ENCODE measurements at regions not wholly inside any gene's neighbourhood (a gene's known extent, or its start where the extent isn't known, plus 50 kb on each side); places are given as distances from the start of the nearest gene placed in this dataset.
A peak's percentile ranks its signal among the peaks of the same experiment; 100 is the strongest.

- DNase-seq (ENCODE audit: low spot score): no peak
- TF ChIP-seq, protein P1, sequence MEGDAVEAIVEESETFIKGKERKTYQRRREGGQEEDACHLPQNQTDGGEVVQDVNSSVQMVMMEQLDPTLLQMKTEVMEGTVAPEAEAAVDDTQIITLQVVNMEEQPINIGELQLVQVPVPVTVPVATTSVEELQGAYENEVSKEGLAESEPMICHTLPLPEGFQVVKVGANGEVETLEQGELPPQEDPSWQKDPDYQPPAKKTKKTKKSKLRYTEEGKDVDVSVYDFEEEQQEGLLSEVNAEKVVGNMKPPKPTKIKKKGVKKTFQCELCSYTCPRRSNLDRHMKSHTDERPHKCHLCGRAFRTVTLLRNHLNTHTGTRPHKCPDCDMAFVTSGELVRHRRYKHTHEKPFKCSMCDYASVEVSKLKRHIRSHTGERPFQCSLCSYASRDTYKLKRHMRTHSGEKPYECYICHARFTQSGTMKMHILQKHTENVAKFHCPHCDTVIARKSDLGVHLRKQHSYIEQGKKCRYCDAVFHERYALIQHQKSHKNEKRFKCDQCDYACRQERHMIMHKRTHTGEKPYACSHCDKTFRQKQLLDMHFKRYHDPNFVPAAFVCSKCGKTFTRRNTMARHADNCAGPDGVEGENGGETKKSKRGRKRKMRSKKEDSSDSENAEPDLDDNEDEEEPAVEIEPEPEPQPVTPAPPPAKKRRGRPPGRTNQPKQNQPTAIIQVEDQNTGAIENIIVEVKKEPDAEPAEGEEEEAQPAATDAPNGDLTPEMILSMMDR (IDR thresholded peaks at IDR 0.05): no peak
- no peak for ATAC-seq (ENCODE audit: low FRiP score)
These were observed 139.0 kb upstream of the NGF start for GRCh38 chr1:115477071-115477470.

GRCh38 chr1:115476616-115477015 is 138.6 kb upstream of the NGF start:
- no peak for DNase-seq (ENCODE audit: low spot score)
- TF ChIP-seq, protein P1 (IDR thresholded peaks at IDR 0.05): no peak
- ATAC-seq (ENCODE audit: low FRiP score): no peak

GRCh38 chr1:115475901-115476300 is 137.9 kb upstream of the NGF start:
- TF ChIP-seq, protein P1 (IDR thresholded peaks at IDR 0.05): no peak
- ATAC-seq (ENCODE audit: low FRiP score): no peak
- no peak for DNase-seq (ENCODE audit: low spot score)

DNA sequence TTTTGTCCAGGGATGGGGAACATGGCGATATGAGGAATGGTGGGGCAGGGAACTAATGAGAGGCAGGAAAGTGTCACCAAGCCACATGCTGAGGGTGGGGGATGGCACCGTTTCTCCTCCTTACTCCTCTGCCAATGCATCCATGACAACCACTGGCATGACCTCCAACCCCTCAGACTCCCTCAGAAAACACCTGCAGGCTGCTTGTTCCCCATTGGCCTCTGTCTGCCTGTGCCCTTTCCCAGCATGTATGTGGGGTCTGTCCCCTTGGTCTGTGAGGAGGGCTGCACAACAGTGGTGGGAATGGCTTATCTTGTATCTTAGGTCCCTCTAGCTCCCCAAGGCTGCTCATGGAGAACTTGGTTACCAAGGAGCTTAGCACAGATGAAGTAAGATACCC is 137.2 kb upstream of the NGF start:
- ATAC-seq (ENCODE audit: low FRiP score) (no peak), DNase-seq (ENCODE audit: low spot score) (no peak)
- TF ChIP-seq, protein P1 (IDR thresholded peaks at IDR 0.05): no peak

- ATAC-seq (ENCODE audit: low FRiP score) (no peak), DNase-seq (ENCODE audit: low spot score) (no peak)
- TF ChIP-seq, protein P1 (IDR thresholded peaks at IDR 0.05): no peak
These were observed 136.0 kb upstream of the NGF start for GRCh38 chr1:115473986-115474565.

DNA sequence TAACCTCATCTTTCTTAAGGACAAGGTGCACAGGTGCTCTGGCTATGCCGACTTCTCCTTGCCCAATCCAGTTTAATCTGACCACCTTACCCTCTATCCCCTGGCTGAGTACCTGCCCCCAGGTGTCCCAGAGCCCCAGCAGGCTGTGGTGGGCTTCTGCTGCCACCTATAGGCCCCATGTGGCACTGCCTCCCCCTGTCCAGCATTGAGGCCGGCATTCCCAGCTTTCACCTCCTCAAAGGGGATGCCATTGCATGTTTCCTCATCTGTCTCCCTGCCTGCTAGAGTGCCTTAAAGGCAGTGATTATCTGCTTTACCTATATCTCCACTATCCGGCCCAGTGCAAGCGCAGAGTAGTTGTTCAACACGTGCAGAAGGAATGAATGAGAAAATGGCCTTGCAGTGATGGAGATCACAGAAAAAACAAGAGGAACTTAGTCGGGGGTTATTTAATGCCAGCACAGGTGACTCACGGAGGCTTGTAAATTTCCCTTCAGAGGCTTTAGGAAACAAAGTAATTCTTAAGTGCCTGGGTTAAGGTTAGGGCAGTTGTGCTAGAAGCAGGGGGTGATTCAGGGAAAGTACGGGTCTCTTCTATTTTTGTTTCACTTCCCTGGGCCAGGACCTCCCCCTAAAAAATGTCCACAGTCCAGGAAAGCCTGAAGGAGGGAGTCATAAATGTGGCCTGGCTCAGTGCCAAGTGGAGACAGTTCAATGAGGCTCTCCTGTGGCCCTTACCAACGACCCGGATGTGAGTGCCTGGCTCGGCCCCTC is 131.8 kb upstream of the NGF start:
- no peak for DNase-seq (ENCODE audit: low spot score)
- TF ChIP-seq, protein P1 (IDR thresholded peaks at IDR 0.05): peak in 1 of 3 donors; percentile 55
- peak; percentile 58 for ATAC-seq (ENCODE audit: low FRiP score)

DNA sequence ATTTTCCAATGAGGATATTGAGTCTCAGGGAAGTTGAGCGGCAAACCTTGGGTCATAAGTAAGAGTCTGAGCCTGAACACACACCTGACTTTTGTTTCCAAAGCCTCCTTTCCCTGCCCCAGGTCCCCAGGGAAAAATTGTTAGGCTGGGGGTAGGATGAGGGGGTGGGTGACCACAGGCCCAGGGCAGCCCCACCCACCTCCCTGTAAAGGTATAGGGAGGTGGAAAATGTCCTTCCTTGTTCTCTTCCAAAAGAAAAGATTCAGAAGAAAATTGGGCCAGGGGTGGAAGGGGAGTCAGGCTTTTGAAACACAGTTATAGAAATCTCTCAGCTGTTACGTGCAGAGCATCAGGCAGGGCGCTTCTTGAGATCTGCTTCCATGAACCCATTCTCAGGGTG is 129.7 kb upstream of the NGF start:
- TF ChIP-seq, protein P1 (IDR thresholded peaks at IDR 0.05): no peak
- ATAC-seq (ENCODE audit: low FRiP score) (no peak), DNase-seq (ENCODE audit: low spot score) (no peak)

All from omental fat pad (tissue), 3 donors.